Adrenal gland (tissue), 9 donors: ENCODE measurements at regions not wholly inside any gene's neighbourhood (a gene's known extent, or its start where the extent isn't known, plus 50 kb on each side); places are given as distances from the start of the nearest gene placed in this dataset.

Experiments used
- DNase-seq, 7 donors: peaks; one replicate each; pipeline ENCODE4 v3.0.0-alpha.2; 2019 to 2020
- H3K27ac ChIP-seq, 5 donors: fragments of 200-600 bp; sonication (generic) in 4 of 5; 1 replicate in 3 of 5; 2 replicates in 2 of 5; pipeline versions ENCODE4 v1.5.1 to v1.8.0; 2016 to 2020; ENCODE audit warnings: mild to moderate bottlenecking in 1 of 5
- H3K27me3 ChIP-seq: fragments of 200-600 bp; 2 replicates; pipeline ENCODE4 v1.8.0; 2021
- H3K36me3 ChIP-seq, 2 donors: fragments of 200-600 bp; replicated peaks in 1 of 2; 1 replicate in 1 of 2; 2 replicates in 1 of 2; pipeline versions ENCODE4 v1.5.1 to v1.8.0; 2018 to 2022
- H3K4me1 ChIP-seq, 2 donors: fragments of 200-600 bp; replicated peaks in 1 of 2; 1 replicate in 1 of 2; 2 replicates in 1 of 2; pipeline versions ENCODE4 v1.5.1 to v1.8.0; 2018 to 2021
- H3K4me3 ChIP-seq, 4 donors: fragments of 200-600 bp; sonication (generic) in 3 of 4; one replicate each; pipeline ENCODE4 v1.5.1; 2016 to 2018
- H3K9me3 ChIP-seq, 3 donors: fragments of 200-600 bp; sonication (generic) in 1 of 3; replicated peaks in 1 of 3; 1 replicate in 2 of 3; 2 replicates in 1 of 3; pipeline versions ENCODE4 v1.5.1 to v1.8.0; 2016 to 2021
- CTCF ChIP-seq, 6 experiments: fragments of 450-650 bp in 4 of 6; fragments of 200-600 bp in 2 of 6; sonication (generic) in 1 of 6; IDR thresholded peaks; 1 replicate in 5 of 6; 2 replicates in 1 of 6; pipeline versions ENCODE4 v1.5.1 to v1.8.0; 2016 to 2021; ENCODE audit warnings: antibody characterized with exemption in 6 of 6, mild to moderate bottlenecking in 2 of 6, moderate library complexity in 1 of 6
- POLR2A ChIP-seq, 2 donors: fragments of 450-650 bp; IDR thresholded peaks; one replicate each; pipeline ENCODE4 v1.6.1; 2017; ENCODE audit warnings: antibody characterized with exemption in 2 of 2, mild to moderate bottlenecking in 2 of 2, moderate library complexity in 1 of 2
- WGBS, 4 donors: extraction: QIAGEN DNeasy Blood & Tissue Kit in 2 of 4; methylation state at CpG; one replicate each; pipeline versions ENCODE4 v1.1.5 to v1.1.7; 2013 to 2017; 5-methylcytosine and 5-hydroxymethylcytosine counted together
- intact Hi-C, 2 donors: fragments of 100-400 bp; cut with DNase I; formaldehyde crosslinking; loops; one replicate each; pipeline versions ENCODE4 v1.14.1 to v1.15.0; 2022 to 2023
- donor health status: healthy with polysubstance abuse.
- donor health status: Bipolar disorder and iron deficiency.
- donor health status: DM: yes; HTN: yes; CAD: no.
- donor health status: DM: no; HTN: no; CAD: no.
- donor health status: DM: no; HTN: no; CAD: no.

- no peaks in the 10 kb centered on the region for H3K9me3 ChIP-seq
- no peak for TF ChIP-seq POLR2A (IDR thresholded peaks at IDR 0.05)
- TF ChIP-seq CTCF (IDR thresholded peaks at IDR 0.05): no peak
- H3K27me3 ChIP-seq: no peaks in the 10 kb centered on the region
- no peak overlapping the region for H3K27ac ChIP-seq
- H3K36me3 ChIP-seq: no peaks in the 10 kb centered on the region
- H3K4me3 ChIP-seq: no peak overlapping the region
- DNase-seq: no peak
- intact Hi-C loops: no loop called here
- 76 to 91% (median 79%) methylated on average over 3 of the region's 3 CpGs for WGBS, 4 donors
- no peaks in the 10 kb centered on the region for H3K4me1 ChIP-seq
Observed at GRCh38 chr2:5562865-5563264, 129.3 kb upstream of the SOX11 start.

- Histone ChIP-seq H3K36me3 (no peaks in the 10 kb centered on the region), H3K4me3 (no peak overlapping the region), H3K9me3 (no peaks in the 10 kb centered on the region), H3K27me3 (no peaks in the 10 kb centered on the region), H3K27ac (no peak overlapping the region), H3K4me1 (no peaks in the 10 kb centered on the region)
- no peak for TF ChIP-seq CTCF (IDR thresholded peaks at IDR 0.05)
- TF ChIP-seq POLR2A (IDR thresholded peaks at IDR 0.05): no peak
- 71 to 89% (median 80%) methylated on average over 12 of the region's 12 CpGs for WGBS, 4 donors
- DNase-seq: no peak
- intact Hi-C loops: no loop called here
Observed at GRCh38 chr2:5563411-5563810, 128.8 kb upstream of the SOX11 start.

GRCh38 chr2:5569256-5569655 lies 122.9 kb upstream of the SOX11 start:
- WGBS, 4 donors: 82 to 90% (median 84%) methylated on average over 5 of the region's 5 CpGs
- no peak overlapping the region for H3K4me3 ChIP-seq

GRCh38 chr2:5576015-5576414 lies 116.2 kb upstream of the SOX11 start:
- WGBS, 4 donors: 65 to 79% (median 69%) methylated on average over 3 of the region's 3 CpGs
- no peaks in the 10 kb centered on the region for H3K4me1 ChIP-seq

More at GRCh38 chr2:5569256-5569655, 122.9 kb upstream of the SOX11 start:
- Histone ChIP-seq H3K27me3 (no peaks in the 10 kb centered on the region), H3K9me3 (no peaks in the 10 kb centered on the region), H3K36me3 (no peaks in the 10 kb centered on the region), H3K4me1 (no peaks in the 10 kb centered on the region), H3K27ac (no peak overlapping the region)
- intact Hi-C loops: no loop called here
- no peak for DNase-seq
- TF ChIP-seq POLR2A (IDR thresholded peaks at IDR 0.05) (no peak), CTCF (IDR thresholded peaks at IDR 0.05) (no peak)

More at GRCh38 chr2:5576015-5576414, 116.2 kb upstream of the SOX11 start:
- intact Hi-C loops: no loop called here
- DNase-seq: no peak
- TF ChIP-seq POLR2A (IDR thresholded peaks at IDR 0.05) (no peak), CTCF (IDR thresholded peaks at IDR 0.05) (no peak)
- H3K27me3 ChIP-seq: no peaks in the 10 kb centered on the region
- H3K27ac ChIP-seq: no peak overlapping the region
- no peaks in the 10 kb centered on the region for H3K9me3 ChIP-seq
- H3K4me3 ChIP-seq: no peak overlapping the region
- no peaks in the 10 kb centered on the region for H3K36me3 ChIP-seq
